ENCODE measurements at regions not wholly inside any gene's neighbourhood (a gene's known extent, or its start where the extent isn't known, plus 50 kb on each side); places are given as distances from the start of the nearest gene placed in this dataset.

DNA sequence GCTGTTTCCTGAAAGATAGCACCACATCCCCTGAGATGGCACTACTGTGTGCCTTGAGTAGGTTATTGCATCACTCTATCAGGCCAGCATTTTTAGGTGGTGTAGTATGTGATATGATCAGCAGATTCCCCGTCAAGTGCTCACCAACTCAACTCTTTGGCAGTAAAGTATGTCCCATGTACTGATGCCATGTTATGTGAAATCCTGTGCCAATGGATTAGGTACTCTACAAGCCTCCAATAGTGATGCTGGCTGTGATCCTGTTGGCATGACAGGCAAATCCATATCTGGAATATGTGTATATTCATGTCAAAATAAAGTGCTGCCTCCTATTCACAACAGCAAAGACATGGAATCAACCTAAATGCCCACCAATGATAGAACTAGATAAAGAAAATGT, 137.2 kb upstream of the CAMK1G start:
- TF ChIP-seq EZH2 (IDR thresholded peaks at IDR 0.05; ENCODE audit: borderline replicate concordance, low read length), result no peak
- TF ChIP-seq, protein P1, sequence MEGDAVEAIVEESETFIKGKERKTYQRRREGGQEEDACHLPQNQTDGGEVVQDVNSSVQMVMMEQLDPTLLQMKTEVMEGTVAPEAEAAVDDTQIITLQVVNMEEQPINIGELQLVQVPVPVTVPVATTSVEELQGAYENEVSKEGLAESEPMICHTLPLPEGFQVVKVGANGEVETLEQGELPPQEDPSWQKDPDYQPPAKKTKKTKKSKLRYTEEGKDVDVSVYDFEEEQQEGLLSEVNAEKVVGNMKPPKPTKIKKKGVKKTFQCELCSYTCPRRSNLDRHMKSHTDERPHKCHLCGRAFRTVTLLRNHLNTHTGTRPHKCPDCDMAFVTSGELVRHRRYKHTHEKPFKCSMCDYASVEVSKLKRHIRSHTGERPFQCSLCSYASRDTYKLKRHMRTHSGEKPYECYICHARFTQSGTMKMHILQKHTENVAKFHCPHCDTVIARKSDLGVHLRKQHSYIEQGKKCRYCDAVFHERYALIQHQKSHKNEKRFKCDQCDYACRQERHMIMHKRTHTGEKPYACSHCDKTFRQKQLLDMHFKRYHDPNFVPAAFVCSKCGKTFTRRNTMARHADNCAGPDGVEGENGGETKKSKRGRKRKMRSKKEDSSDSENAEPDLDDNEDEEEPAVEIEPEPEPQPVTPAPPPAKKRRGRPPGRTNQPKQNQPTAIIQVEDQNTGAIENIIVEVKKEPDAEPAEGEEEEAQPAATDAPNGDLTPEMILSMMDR (conservative IDR thresholded peaks at IDR 0.05 in 1 of 2, IDR thresholded peaks at IDR 0.05 in 1 of 2; ENCODE audit: extremely low read depth in 1 of 2, insufficient read depth in 1 of 2, low read depth in 1 of 2, low read length in 2 of 2), result no peak
